ENCODE measurements at regions not wholly inside any gene's neighbourhood (a gene's known extent, or its start where the extent isn't known, plus 50 kb on each side); places are given as distances from the start of the nearest gene placed in this dataset.

- no peaks in the 10 kb centered on the region for H3K36me3 ChIP-seq
- 8% methylated on average over 6 of the region's 6 CpGs for WGBS
- no peaks in the 10 kb centered on the region for H3K27me3 ChIP-seq (replicated peaks; ENCODE audit: insufficient read depth)
- H3K9me3 ChIP-seq: no peaks in the 10 kb centered on the region
- no peak overlapping the region for H3K27ac ChIP-seq
- intact Hi-C loops (cut with DNase I): no loop called here
- H3K4me3 ChIP-seq: no peak overlapping the region
- no peaks in the 10 kb centered on the region for H3K4me1 ChIP-seq (replicated peaks)
- no peak for DNase-seq (ENCODE audit: low spot score)
- TF ChIP-seq POLR2A (IDR thresholded peaks at IDR 0.05) (no peak), POLR2AphosphoS5 (IDR thresholded peaks at IDR 0.05) (peak; percentile 48)
Observed at GRCh38 chr5:7190712-7191250, 205.2 kb upstream of the ADCY2 start.

GRCh38 chr5:7192016-7192415, 203.9 kb upstream of the ADCY2 start:
- Histone ChIP-seq H3K27ac (no peak overlapping the region), H3K27me3 (replicated peaks; ENCODE audit: insufficient read depth) (no peaks in the 10 kb centered on the region), H3K9me3 (no peaks in the 10 kb centered on the region), H3K4me1 (replicated peaks) (no peaks in the 10 kb centered on the region), H3K4me3 (no peak overlapping the region), H3K36me3 (no peaks in the 10 kb centered on the region)
- intact Hi-C loops (cut with DNase I): no loop called here
- TF ChIP-seq POLR2A (IDR thresholded peaks at IDR 0.05): no peak
- no peak for TF ChIP-seq POLR2AphosphoS5 (IDR thresholded peaks at IDR 0.05)
- no peak for TF ChIP-seq CTCF (IDR thresholded peaks at IDR 0.05)
- WGBS: 59% methylated on average over 3 of the region's 3 CpGs
- no peak for DNase-seq (ENCODE audit: low spot score)

- Histone ChIP-seq H3K4me3 (no peak overlapping the region), H3K27me3 (replicated peaks; ENCODE audit: insufficient read depth) (no peaks in the 10 kb centered on the region), H3K4me1 (replicated peaks) (no peaks in the 10 kb centered on the region), H3K9me3 (no peaks in the 10 kb centered on the region), H3K36me3 (no peaks in the 10 kb centered on the region), H3K27ac (no peak overlapping the region)
- no peak for DNase-seq (ENCODE audit: low spot score)
- WGBS: 100% methylated on average over 1 of the region's 1 CpG
- no peak for TF ChIP-seq POLR2AphosphoS5 (IDR thresholded peaks at IDR 0.05)
- no peak for TF ChIP-seq CTCF (IDR thresholded peaks at IDR 0.05)
- TF ChIP-seq POLR2A (IDR thresholded peaks at IDR 0.05): no peak
- intact Hi-C loops (cut with DNase I): loop anchor here (10.0 kb wide), 1 partner anchor 118 kb away; no protein-coding TSS in a partner anchor
Observed at GRCh38 chr5:7202846-7203245, 193.1 kb upstream of the ADCY2 start.

GRCh38 chr5:7207979-7208378, 188.0 kb upstream of the ADCY2 start:
- 96% methylated on average over 2 of the region's 2 CpGs for WGBS
- no peaks in the 10 kb centered on the region for H3K36me3 ChIP-seq
- H3K4me3 ChIP-seq: no peak overlapping the region
- intact Hi-C loops (cut with DNase I): loop anchor here (10.0 kb wide), 1 partner anchor 123 kb away; no protein-coding TSS in a partner anchor
- no peaks in the 10 kb centered on the region for H3K9me3 ChIP-seq
- no peaks in the 10 kb centered on the region for H3K4me1 ChIP-seq (replicated peaks)
- H3K27ac ChIP-seq: no peak overlapping the region
- TF ChIP-seq POLR2A (IDR thresholded peaks at IDR 0.05): no peak
- no peak for TF ChIP-seq CTCF (IDR thresholded peaks at IDR 0.05)
- TF ChIP-seq POLR2AphosphoS5 (IDR thresholded peaks at IDR 0.05): no peak
- DNase-seq (ENCODE audit: low spot score): no peak
- no peaks in the 10 kb centered on the region for H3K27me3 ChIP-seq (replicated peaks; ENCODE audit: insufficient read depth)

GRCh38 chr5:7208938-7209337, 187.0 kb upstream of the ADCY2 start:
- peak overlapping the region in 1 of 2 donors; percentile 28 for H3K27ac ChIP-seq
- H3K36me3 ChIP-seq: no peaks in the 10 kb centered on the region
- no peak overlapping the region for H3K4me3 ChIP-seq
- DNase-seq (ENCODE audit: low spot score): peak; percentile 13
- TF ChIP-seq POLR2AphosphoS5 (IDR thresholded peaks at IDR 0.05) (no peak), CTCF (IDR thresholded peaks at IDR 0.05) (no peak), POLR2A (IDR thresholded peaks at IDR 0.05) (no peak)
- H3K27me3 ChIP-seq (replicated peaks; ENCODE audit: insufficient read depth): no peaks in the 10 kb centered on the region
- no peaks in the 10 kb centered on the region for H3K4me1 ChIP-seq (replicated peaks)
- H3K9me3 ChIP-seq: no peaks in the 10 kb centered on the region
- intact Hi-C loops (cut with DNase I): loop anchor here (10.0 kb wide), 1 partner anchor 124 kb away; no protein-coding TSS in a partner anchor
- WGBS: 17% methylated on average over 5 of the region's 5 CpGs

Data from prostate gland (tissue), 2 donors.